ENCODE measurements at regions not wholly inside any gene's neighbourhood (a gene's known extent, or its start where the extent isn't known, plus 50 kb on each side); places are given as distances from the start of the nearest gene placed in this dataset.
"Not testable (repeated sequence)": the region's sequence is repeated elsewhere in the genome, so short reads cannot be mapped to it uniquely, and the experiment has no call there.

- TF ChIP-seq CTCF (IDR thresholded peaks at IDR 0.05) (no peak), POLR2A (IDR thresholded peaks at IDR 0.05) (no peak), EP300 (IDR thresholded peaks at IDR 0.05) (no peak)
- Histone ChIP-seq H3K9me3 (no peaks in the 10 kb centered on the region), H3K4me1 (peaks cover 0 to 11% (median 0%) of the 10 kb centered on the region in 4 donors), H3K27me3 (no peaks in the 10 kb centered on the region), H3K36me3 (no peaks in the 10 kb centered on the region), H3K4me3 (no peak overlapping the region), H3K27ac (no peak overlapping the region)
- 80 to 88% methylated on average over 6 of the region's 6 CpGs for WGBS, 2 donors
- no peak for DNase-seq (ENCODE audit: low spot score in 2 of 2)
Measured at GRCh38 chr2:182652326-182652725, 63.7 kb upstream of the DNAJC10 start.

- no peak for DNase-seq (ENCODE audit: low spot score in 2 of 2)
- no peak overlapping the region for H3K4me3 ChIP-seq
- H3K4me1 ChIP-seq, result peaks cover 0 to 4% (median 0%) of the 10 kb centered on the region in 4 donors
- H3K27ac ChIP-seq, result no peak overlapping the region
- H3K9me3 ChIP-seq, result no peaks in the 10 kb centered on the region
- WGBS, 2 donors, result 17 to 59% methylated on average over 1 of the region's 1 CpG
- no peaks in the 10 kb centered on the region for H3K36me3 ChIP-seq
- TF ChIP-seq CTCF (IDR thresholded peaks at IDR 0.05), result no peak
- H3K27me3 ChIP-seq, result no peaks in the 10 kb centered on the region
Measured at GRCh38 chr2:182655750-182656149, 60.3 kb upstream of the DNAJC10 start.

GRCh38 chr2:182664212-182664611, 51.8 kb upstream of the DNAJC10 start:
- WGBS, 2 donors, result 83 to 84% methylated on average over 1 of the region's 1 CpG
- H3K36me3 ChIP-seq, result no peaks in the 10 kb centered on the region
- no peaks in the 10 kb centered on the region for H3K27me3 ChIP-seq
- no peak for DNase-seq (ENCODE audit: low spot score in 2 of 2)
- no peak overlapping the region for H3K4me3 ChIP-seq
- H3K9me3 ChIP-seq, result no peaks in the 10 kb centered on the region
- no peaks in the 10 kb centered on the region for H3K4me1 ChIP-seq
- TF ChIP-seq CTCF (IDR thresholded peaks at IDR 0.05) (no peak), EP300 (IDR thresholded peaks at IDR 0.05) (no peak), POLR2A (IDR thresholded peaks at IDR 0.05) (no peak)
- H3K27ac ChIP-seq, result no peak overlapping the region

GRCh38 chr2:182665500-182665899, 50.6 kb upstream of the DNAJC10 start:
- DNase-seq (ENCODE audit: low spot score in 2 of 2), result not testable (repeated sequence)
- WGBS, 2 donors, result 41 to 56% methylated on average over 3 of the region's 3 CpGs

More at GRCh38 chr2:182665500-182665899, 50.6 kb upstream of the DNAJC10 start:
- H3K4me1 ChIP-seq, H3K4me3 ChIP-seq, H3K27me3 ChIP-seq, H3K36me3 ChIP-seq, H3K9me3 ChIP-seq, H3K27ac ChIP-seq: not testable (repeated sequence)

Measured in tibial nerve (tissue), 4 donors.